Calu3 (cell line): ENCODE measurements at regions not wholly inside any gene's neighbourhood (a gene's known extent, or its start where the extent isn't known, plus 50 kb on each side); places are given as distances from the start of the nearest gene placed in this dataset.

Experiments used
- BruUV-seq: library from RNA; stranded (reverse); fragments of 400-500 nt; replicated peaks from 2 replicates; lab custom pipeline; 2021; lab: Mats Ljungman, UMichigan
- CTCF ChIA-PET: fragments of 300-600 bp; sonication (Branson Sonifier 250); formaldehyde crosslinking; loops from one replicate; lab custom pipeline; 2022; ENCODE audit warnings: antibody characterized with exemption; lab: Charles Lee
- DNase-seq: peaks from one replicate; pipeline ENCODE4 v3.0.0; 2022
- H3K27ac Mint-ChIP-seq: one replicate; pipeline ENCODE4 v1.8.0; 2022; ENCODE audit warnings: mixed read lengths; ENCODE audit not compliant: unreplicated experiment
- H3K27me3 Mint-ChIP-seq: one replicate; pipeline ENCODE4 v1.8.0; 2022; ENCODE audit warnings: mixed read lengths; ENCODE audit not compliant: unreplicated experiment
- H3K36me3 Mint-ChIP-seq: one replicate; pipeline ENCODE4 v1.8.0; 2022; ENCODE audit warnings: mild to moderate bottlenecking, moderate library complexity, mixed read lengths; ENCODE audit not compliant: insufficient read depth, unreplicated experiment
- H3K4me1 Mint-ChIP-seq: one replicate; pipeline ENCODE4 v1.8.0; 2022; ENCODE audit warnings: mild to moderate bottlenecking, low read depth, mixed read lengths; ENCODE audit not compliant: unreplicated experiment
- H3K4me3 Mint-ChIP-seq: one replicate; pipeline ENCODE4 v1.8.0; 2022; ENCODE audit warnings: mild to moderate bottlenecking, low read depth, moderate library complexity, mixed read lengths; ENCODE audit not compliant: unreplicated experiment
- H3K9me3 Mint-ChIP-seq: one replicate; pipeline ENCODE4 v1.8.0; 2022; ENCODE audit warnings: low read depth, mixed read lengths; ENCODE audit not compliant: unreplicated experiment
- CTCF ChIP-seq: fragments of 200-600 bp; IDR thresholded peaks from one replicate; pipeline ENCODE4 v1.8.0; 2022; ENCODE audit warnings: antibody characterized with exemption; ENCODE audit not compliant: unreplicated experiment
- intact Hi-C: fragments of 100-400 bp; cut with micrococcal nuclease; formaldehyde crosslinking; loops from one replicate; pipeline ENCODE4 v1.10.0; 2022; ENCODE audit not compliant: unreplicated experiment

- no peaks in the 10 kb centered on the region for H3K9me3 Mint-ChIP-seq
- CTCF ChIA-PET = no interaction called here
- H3K36me3 Mint-ChIP-seq = no peaks in the 10 kb centered on the region
- no TSS peak for BruUV-seq
- no peaks in the 10 kb centered on the region for H3K4me1 Mint-ChIP-seq
- H3K4me3 Mint-ChIP-seq = no peak overlapping the region
- H3K27me3 Mint-ChIP-seq = peaks cover 36% of the 10 kb centered on the region
- intact Hi-C loops = no loop called here
- no peak for TF ChIP-seq CTCF
- H3K27ac Mint-ChIP-seq = no peak overlapping the region
- no peak for DNase-seq
These were observed 496.6 kb downstream of the TBC1D22A start for GRCh38 chr22:47259049-47259448.

- Mint-ChIP-seq H3K9me3 (no peaks in the 10 kb centered on the region), H3K27ac (no peak overlapping the region), H3K27me3 (peaks cover 36% of the 10 kb centered on the region), H3K4me1 (no peaks in the 10 kb centered on the region), H3K36me3 (no peaks in the 10 kb centered on the region), H3K4me3 (no peak overlapping the region)
- no TSS peak for BruUV-seq
- TF ChIP-seq CTCF = no peak
- intact Hi-C loops = no loop called here
- CTCF ChIA-PET = no interaction called here
- DNase-seq = no peak
These were observed 495.5 kb downstream of the TBC1D22A start for GRCh38 chr22:47257976-47258375.

GRCh38 chr22:47257566-47257965, 495.1 kb downstream of the TBC1D22A start:
- TF ChIP-seq CTCF = no peak
- no peak overlapping the region for H3K4me3 Mint-ChIP-seq
- intact Hi-C loops = no loop called here
- no peaks in the 10 kb centered on the region for H3K36me3 Mint-ChIP-seq
- H3K27me3 Mint-ChIP-seq = peaks cover 36% of the 10 kb centered on the region
- H3K4me1 Mint-ChIP-seq = no peaks in the 10 kb centered on the region
- H3K27ac Mint-ChIP-seq = no peak overlapping the region
- CTCF ChIA-PET = no interaction called here
- no TSS peak for BruUV-seq
- H3K9me3 Mint-ChIP-seq = no peaks in the 10 kb centered on the region
- DNase-seq = no peak

GRCh38 chr22:47251911-47252310, 489.5 kb downstream of the TBC1D22A start:
- no peak for DNase-seq
- no peak for TF ChIP-seq CTCF
- CTCF ChIA-PET = no interaction called here
- no peaks in the 10 kb centered on the region for H3K36me3 Mint-ChIP-seq
- H3K4me1 Mint-ChIP-seq = no peaks in the 10 kb centered on the region
- intact Hi-C loops = no loop called here
- H3K4me3 Mint-ChIP-seq = no peak overlapping the region
- H3K27me3 Mint-ChIP-seq = peaks cover 47% of the 10 kb centered on the region
- no peaks in the 10 kb centered on the region for H3K9me3 Mint-ChIP-seq
- no peak overlapping the region for H3K27ac Mint-ChIP-seq
- no TSS peak for BruUV-seq
